ENCODE measurements at regions not wholly inside any gene's neighbourhood (a gene's known extent, or its start where the extent isn't known, plus 50 kb on each side); places are given as distances from the start of the nearest gene placed in this dataset.

DNA sequence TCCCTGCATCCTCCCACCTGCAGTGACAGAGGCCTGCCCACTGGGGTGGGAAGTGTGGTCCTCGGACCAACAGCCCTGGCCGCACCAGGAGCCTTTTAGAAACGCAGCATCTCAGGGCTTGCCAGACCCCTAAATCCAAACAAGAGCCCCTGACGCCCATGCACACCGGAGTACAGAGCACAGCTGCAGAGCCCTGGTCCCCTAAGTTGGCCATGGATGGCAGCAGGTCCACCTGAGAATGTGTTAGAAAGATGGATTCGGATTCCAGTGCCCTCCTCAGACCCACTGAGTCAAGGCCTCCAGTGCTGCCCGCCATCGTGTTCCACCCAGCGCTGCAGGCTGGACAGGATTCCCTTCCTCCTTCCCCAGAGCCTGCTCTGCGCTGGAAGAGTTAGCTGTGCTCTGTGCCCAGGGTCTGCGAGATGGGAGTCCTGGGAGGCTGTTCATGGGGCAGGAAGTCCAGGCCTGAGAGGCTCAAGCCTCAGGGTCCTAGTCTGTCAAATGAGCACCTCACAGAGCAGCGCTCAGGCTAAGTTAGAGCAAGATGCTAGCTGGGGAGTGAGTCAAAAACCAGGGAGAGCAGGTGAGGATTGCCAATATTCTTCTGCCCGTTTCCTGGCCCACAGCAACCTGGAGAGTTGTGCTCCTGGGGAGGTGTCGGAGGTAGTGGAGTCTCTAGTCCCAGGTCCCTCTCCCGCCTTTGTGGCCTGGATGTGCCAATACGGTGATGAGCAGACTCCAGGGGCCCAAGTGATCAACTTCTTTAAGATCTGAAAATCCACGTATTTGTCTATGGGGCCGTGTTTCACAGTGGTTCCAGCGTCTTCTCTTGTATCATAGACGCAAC, 95.9 kb upstream of the GPR26 start:
- Histone ChIP-seq H3K4me1 (ENCODE audit: control insufficient read depth, insufficient read depth, low read length, poor library complexity, severe bottlenecking) (no peaks in the 10 kb centered on the region), H3K9me3 (ENCODE audit: control insufficient read depth, low read length) (no peaks in the 10 kb centered on the region), H3K36me3 (ENCODE audit: control insufficient read depth, insufficient read depth, low read length) (no peaks in the 10 kb centered on the region), H3K27ac (ENCODE audit: low read depth, low read length, severe bottlenecking) (no peak overlapping the region), H3K4me3 (ENCODE audit: extremely low read depth, insufficient read depth, low read length, poor library complexity, severe bottlenecking) (no peak overlapping the region)
- WGBS, 2 experiments (ENCODE audit: insufficient coverage in 2 of 2): 86 to 89% methylated on average over 18 to 19 of the region's 20 CpGs

DNA sequence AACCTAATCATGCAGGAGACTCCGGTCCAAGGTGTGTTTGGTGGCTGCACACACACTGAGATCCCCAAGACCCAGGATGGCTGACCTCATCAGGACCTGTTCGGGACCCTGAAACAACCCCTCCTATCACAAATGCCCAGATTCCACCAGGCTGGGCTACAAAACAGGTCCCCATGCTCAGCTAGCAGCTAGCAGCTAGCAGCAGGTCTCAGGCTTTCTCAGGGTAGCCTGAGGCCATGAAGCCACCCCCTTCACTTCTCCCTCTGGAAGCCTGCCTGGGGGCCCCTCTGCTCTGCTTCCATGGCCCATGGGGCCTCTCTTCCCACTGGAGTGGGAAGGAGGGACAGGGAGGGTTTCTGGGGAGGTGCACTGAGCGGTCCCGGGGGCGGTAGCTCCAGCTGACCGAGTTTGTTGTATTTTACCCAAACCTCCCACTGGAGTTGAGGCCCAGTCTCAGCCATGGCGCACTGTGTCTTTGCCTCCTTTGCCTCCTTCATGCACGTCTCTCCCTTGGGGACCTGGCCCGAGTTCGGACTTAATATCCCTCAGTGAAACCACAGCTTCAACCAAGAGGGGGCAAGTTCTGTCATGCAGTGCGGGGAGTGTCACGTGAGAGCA, 95.1 kb upstream of the GPR26 start:
- Histone ChIP-seq H3K4me1 (ENCODE audit: control insufficient read depth, insufficient read depth, low read length, poor library complexity, severe bottlenecking) (no peaks in the 10 kb centered on the region), H3K9me3 (ENCODE audit: control insufficient read depth, low read length) (no peaks in the 10 kb centered on the region), H3K36me3 (ENCODE audit: control insufficient read depth, insufficient read depth, low read length) (no peaks in the 10 kb centered on the region), H3K27ac (ENCODE audit: low read depth, low read length, severe bottlenecking) (no peak overlapping the region), H3K4me3 (ENCODE audit: extremely low read depth, insufficient read depth, low read length, poor library complexity, severe bottlenecking) (no peak overlapping the region)
- WGBS, 2 experiments (ENCODE audit: insufficient coverage in 2 of 2): 90 to 92% methylated on average over 4 to 7 of the region's 12 CpGs

DNA sequence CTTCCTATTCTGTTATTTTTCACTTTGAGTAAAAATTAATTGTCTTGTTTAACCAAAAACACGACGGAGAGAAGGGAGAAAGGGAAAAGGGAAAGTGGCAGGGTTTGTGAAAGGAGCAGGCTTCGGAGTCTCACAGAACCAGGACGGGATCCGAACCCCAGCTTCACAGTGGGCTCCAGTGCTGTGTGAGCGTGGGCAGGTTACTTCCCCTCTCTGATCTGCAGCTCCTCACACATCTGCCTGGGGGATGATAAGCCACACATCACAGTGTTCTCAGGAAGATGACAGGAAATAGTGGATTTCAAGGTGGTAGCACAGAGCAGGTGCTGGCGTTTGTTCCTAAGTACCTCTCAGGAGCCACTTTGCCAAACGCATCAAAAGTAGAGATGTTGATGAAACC, 94.2 kb upstream of the GPR26 start:
- Histone ChIP-seq H3K27ac (ENCODE audit: low read depth, low read length, severe bottlenecking) (no peak overlapping the region), H3K9me3 (ENCODE audit: control insufficient read depth, low read length) (no peaks in the 10 kb centered on the region)
- 81 to 87% methylated on average over 3 to 8 of the region's 8 CpGs for WGBS, 2 experiments (ENCODE audit: insufficient coverage in 2 of 2)

DNA sequence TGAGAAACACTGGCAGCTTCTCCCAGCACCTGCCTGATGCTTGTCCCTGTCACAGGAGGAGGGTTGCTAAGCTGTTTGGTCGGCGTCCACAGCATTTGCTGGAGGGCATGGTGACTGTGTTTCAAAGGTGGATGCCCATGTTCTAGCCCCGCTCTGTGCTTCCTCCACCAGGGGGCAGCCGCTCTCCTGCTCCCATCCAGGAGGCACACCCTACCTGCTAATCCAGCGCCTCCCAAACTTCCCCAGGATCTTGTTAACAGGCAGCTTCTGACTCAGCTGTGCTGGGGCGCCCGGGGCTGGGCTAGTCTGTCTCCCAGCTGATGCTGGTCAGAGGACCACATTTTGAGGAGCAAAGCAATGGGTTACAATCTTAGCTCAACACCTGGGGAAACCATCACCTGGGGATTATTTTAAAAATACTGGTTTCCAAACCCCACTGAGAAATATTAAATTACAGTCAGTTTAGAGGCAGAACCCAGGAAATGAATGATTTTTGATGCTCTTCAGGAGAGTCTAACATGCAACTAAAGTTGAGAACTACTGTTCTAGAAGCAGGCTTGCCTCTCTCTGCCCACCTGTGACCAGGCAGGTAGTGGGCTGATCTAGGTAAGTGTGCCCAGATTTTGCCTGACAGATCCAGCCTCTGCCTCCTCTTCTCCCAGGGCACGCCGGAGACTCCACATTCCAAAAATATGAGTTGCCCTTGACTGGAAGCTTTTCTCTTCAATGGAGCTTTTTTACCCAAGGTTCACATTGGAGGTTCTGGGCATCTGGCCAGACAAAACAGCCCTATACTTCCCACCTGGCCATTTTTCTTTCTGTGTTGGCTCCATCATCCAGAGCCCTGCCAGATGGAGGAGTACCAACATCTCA, 92.7 kb upstream of the GPR26 start:
- Histone ChIP-seq H3K36me3 (ENCODE audit: control insufficient read depth, insufficient read depth, low read length) (no peaks in the 10 kb centered on the region), H3K9me3 (ENCODE audit: control insufficient read depth, low read length) (no peaks in the 10 kb centered on the region), H3K4me3 (ENCODE audit: extremely low read depth, insufficient read depth, low read length, poor library complexity, severe bottlenecking) (no peak overlapping the region), H3K4me1 (ENCODE audit: control insufficient read depth, insufficient read depth, low read length, poor library complexity, severe bottlenecking) (no peaks in the 10 kb centered on the region), H3K27ac (ENCODE audit: low read depth, low read length, severe bottlenecking) (no peak overlapping the region)
- WGBS, 2 experiments (ENCODE audit: insufficient coverage in 2 of 2): 22 to 42% methylated on average over 6 to 9 of the region's 9 CpGs

More for the DNA sequence above, 94.2 kb upstream of the GPR26 start:
- Histone ChIP-seq H3K4me1 (ENCODE audit: control insufficient read depth, insufficient read depth, low read length, poor library complexity, severe bottlenecking) (no peaks in the 10 kb centered on the region), H3K36me3 (ENCODE audit: control insufficient read depth, insufficient read depth, low read length) (no peaks in the 10 kb centered on the region), H3K4me3 (ENCODE audit: extremely low read depth, insufficient read depth, low read length, poor library complexity, severe bottlenecking) (no peak overlapping the region)

DNA sequence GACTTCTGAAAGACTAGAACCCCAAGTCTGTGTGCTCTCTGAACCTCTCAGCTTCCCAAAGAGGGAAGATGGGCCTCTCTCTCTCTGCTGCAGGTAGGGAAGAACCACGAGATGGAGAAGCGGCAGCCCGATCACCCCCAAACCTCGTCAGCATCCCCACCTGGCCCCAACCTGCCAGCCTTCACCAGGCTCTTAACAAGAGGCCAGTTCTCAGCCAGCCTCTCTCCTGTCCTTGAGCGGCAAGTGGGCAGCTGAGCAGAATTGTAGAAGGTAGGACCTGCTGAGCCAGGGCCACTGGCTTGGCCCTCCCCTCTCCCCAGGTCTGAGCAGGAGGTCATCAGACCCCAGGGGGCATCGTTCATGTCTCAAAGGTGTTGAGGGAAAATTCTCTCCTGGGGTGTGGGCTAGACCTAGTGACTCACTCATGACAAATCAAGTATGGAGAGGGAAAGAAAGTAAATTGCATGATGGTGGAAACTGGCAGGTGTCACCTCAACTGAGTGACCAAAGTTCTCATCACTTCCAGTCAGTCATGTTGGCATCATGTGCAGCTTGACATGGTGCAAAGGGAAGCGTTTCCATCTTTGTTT, 92.0 kb upstream of the GPR26 start:
- WGBS, 2 experiments (ENCODE audit: insufficient coverage in 2 of 2): 73 to 77% methylated on average over 4 of the region's 7 CpGs
- Histone ChIP-seq H3K4me3 (ENCODE audit: extremely low read depth, insufficient read depth, low read length, poor library complexity, severe bottlenecking) (no peak overlapping the region), H3K9me3 (ENCODE audit: control insufficient read depth, low read length) (no peaks in the 10 kb centered on the region), H3K4me1 (ENCODE audit: control insufficient read depth, insufficient read depth, low read length, poor library complexity, severe bottlenecking) (no peaks in the 10 kb centered on the region), H3K36me3 (ENCODE audit: control insufficient read depth, insufficient read depth, low read length) (no peaks in the 10 kb centered on the region), H3K27ac (ENCODE audit: low read depth, low read length, severe bottlenecking) (no peak overlapping the region)

DNA sequence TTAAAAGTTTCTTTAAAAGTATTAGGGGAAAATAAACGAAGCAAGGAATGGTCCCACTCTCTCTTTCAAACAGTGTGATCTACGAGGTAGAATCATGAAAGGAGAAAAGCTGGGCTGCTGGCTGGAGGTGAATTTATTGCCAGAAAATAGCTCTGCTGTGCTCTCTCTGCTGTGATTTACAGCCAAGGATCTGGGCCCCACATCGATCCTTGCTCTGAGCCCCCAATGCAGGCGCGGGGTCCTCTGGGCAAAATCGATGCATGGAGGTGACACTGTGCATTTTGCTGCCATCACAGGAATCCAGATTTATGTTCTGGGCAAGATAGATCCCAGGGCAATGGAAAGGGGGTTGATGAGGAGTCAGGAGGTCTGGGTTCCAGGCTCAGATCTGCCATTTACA, 91.0 kb upstream of the GPR26 start:
- Histone ChIP-seq H3K4me3 (ENCODE audit: extremely low read depth, insufficient read depth, low read length, poor library complexity, severe bottlenecking) (no peak overlapping the region), H3K4me1 (ENCODE audit: control insufficient read depth, insufficient read depth, low read length, poor library complexity, severe bottlenecking) (no peaks in the 10 kb centered on the region), H3K27ac (ENCODE audit: low read depth, low read length, severe bottlenecking) (no peak overlapping the region), H3K9me3 (ENCODE audit: control insufficient read depth, low read length) (no peaks in the 10 kb centered on the region), H3K36me3 (ENCODE audit: control insufficient read depth, insufficient read depth, low read length) (no peaks in the 10 kb centered on the region)
- WGBS, 2 experiments (ENCODE audit: insufficient coverage in 2 of 2): 67 to 70% methylated on average over 5 to 6 of the region's 6 CpGs

DNA sequence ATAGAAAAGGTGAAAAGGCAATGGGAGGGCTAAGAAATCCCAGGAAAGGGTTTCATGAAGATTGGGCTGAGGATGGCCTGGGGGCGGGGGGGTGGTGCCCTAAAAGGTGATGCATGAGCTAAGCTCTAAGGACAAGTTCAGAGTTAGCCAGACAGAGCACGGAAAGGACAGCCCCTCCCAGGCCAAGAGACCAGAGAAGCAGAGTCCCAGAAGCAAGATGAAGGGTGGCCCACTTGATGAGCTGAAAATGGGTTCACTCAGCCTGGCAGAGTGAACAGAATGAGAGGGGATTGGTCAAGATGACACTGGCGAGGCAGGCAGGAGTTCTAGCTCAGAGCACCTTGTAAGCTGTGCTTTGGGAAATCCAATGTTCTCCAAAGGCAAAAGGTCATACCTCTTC, 89.4 kb upstream of the GPR26 start:
- no peaks in the 10 kb centered on the region for H3K36me3 ChIP-seq (ENCODE audit: control insufficient read depth, insufficient read depth, low read length)
- 80 to 89% methylated on average over 3 of the region's 3 CpGs for WGBS, 2 experiments (ENCODE audit: insufficient coverage in 2 of 2)
- H3K4me3 ChIP-seq (ENCODE audit: extremely low read depth, insufficient read depth, low read length, poor library complexity, severe bottlenecking): no peak overlapping the region
- H3K27ac ChIP-seq (ENCODE audit: low read depth, low read length, severe bottlenecking): no peak overlapping the region
- H3K4me1 ChIP-seq (ENCODE audit: control insufficient read depth, insufficient read depth, low read length, poor library complexity, severe bottlenecking): no peaks in the 10 kb centered on the region
- H3K9me3 ChIP-seq (ENCODE audit: control insufficient read depth, low read length): no peaks in the 10 kb centered on the region

DNA sequence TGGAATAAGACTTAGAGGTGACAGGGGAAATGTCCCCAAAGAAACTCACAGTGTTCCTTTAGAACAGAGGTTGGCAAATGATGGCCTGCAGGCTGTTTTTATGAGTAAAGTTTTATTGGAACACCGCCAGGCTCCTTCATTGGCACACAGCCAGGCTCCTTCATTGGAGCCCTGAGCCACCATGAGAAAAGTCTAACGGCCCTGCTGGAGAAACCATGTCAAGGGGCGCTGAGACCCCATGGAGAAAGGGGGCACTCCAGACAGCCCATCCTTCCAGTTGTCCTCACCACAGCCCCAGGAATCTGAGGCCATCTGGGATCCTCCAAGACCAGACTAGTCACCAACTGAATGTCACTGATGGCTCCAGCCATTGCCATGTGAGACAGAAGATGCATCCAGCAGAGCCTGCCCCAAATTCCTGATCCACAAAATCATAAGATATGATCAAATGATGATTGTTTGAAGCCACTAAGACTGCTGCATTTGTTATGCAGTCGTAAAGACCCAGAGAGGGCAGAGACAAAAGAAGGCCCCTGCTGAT, 88.2 kb upstream of the GPR26 start:
- no peaks in the 10 kb centered on the region for H3K4me1 ChIP-seq (ENCODE audit: control insufficient read depth, insufficient read depth, low read length, poor library complexity, severe bottlenecking)
- no peak overlapping the region for H3K27ac ChIP-seq (ENCODE audit: low read depth, low read length, severe bottlenecking)
- H3K36me3 ChIP-seq (ENCODE audit: control insufficient read depth, insufficient read depth, low read length): no peaks in the 10 kb centered on the region
- no peak overlapping the region for H3K4me3 ChIP-seq (ENCODE audit: extremely low read depth, insufficient read depth, low read length, poor library complexity, severe bottlenecking)
- 63 to 80% methylated on average over 4 of the region's 4 CpGs for WGBS, 2 experiments (ENCODE audit: insufficient coverage in 2 of 2)
- no peaks in the 10 kb centered on the region for H3K9me3 ChIP-seq (ENCODE audit: control insufficient read depth, low read length)

DNA sequence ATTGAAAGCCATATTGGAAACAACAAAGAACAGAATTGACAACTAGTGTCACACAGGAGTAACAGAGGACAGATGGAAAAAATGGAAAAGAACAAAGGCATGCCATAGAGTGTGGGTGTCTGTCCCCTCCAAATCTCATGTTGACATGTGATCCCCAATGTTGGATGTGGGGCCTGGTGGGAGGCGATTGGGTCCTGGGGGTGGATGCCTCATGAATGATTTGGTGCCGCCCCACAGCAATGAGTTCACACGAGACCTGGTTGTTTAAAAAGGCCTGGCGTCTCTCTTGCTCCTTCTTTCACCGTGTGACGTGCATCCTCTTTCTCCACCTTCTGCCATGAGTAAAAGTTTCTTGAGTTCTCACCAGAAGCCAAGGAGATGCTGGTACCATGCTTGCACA, 87.4 kb upstream of the GPR26 start:
- Histone ChIP-seq H3K36me3 (ENCODE audit: control insufficient read depth, insufficient read depth, low read length) (no peaks in the 10 kb centered on the region), H3K9me3 (ENCODE audit: control insufficient read depth, low read length) (no peaks in the 10 kb centered on the region), H3K4me3 (ENCODE audit: extremely low read depth, insufficient read depth, low read length, poor library complexity, severe bottlenecking) (no peak overlapping the region), H3K27ac (ENCODE audit: low read depth, low read length, severe bottlenecking) (no peak overlapping the region), H3K4me1 (ENCODE audit: control insufficient read depth, insufficient read depth, low read length, poor library complexity, severe bottlenecking) (peaks cover under 1% of the 10 kb centered on the region)
- WGBS, 2 experiments (ENCODE audit: insufficient coverage in 2 of 2): 81 to 91% methylated on average over 4 to 6 of the region's 6 CpGs

DNA sequence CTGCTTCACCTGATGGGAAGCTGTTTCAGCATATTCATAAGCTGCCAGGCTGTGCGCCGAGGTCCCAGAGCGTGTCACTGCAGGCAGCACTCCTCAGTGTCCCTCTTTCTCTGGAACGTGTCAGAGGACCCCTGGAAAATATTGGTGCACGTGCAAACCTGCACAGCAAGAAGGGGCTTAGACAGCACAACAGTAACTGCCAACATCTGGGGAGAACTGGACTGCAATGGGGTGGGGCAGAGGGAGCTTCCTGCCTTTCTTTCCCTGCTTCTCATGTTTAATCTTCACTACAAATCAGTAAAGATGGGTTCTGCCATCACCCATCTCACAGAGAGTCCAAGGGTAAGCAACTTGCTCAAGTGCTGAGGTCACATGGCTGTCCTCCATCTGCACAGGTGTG, 86.5 kb upstream of the GPR26 start:
- no peaks in the 10 kb centered on the region for H3K9me3 ChIP-seq (ENCODE audit: control insufficient read depth, low read length)
- H3K4me1 ChIP-seq (ENCODE audit: control insufficient read depth, insufficient read depth, low read length, poor library complexity, severe bottlenecking): peaks cover 6% of the 10 kb centered on the region
- no peak overlapping the region for H3K27ac ChIP-seq (ENCODE audit: low read depth, low read length, severe bottlenecking)
- no peaks in the 10 kb centered on the region for H3K36me3 ChIP-seq (ENCODE audit: control insufficient read depth, insufficient read depth, low read length)
- WGBS, 2 experiments (ENCODE audit: insufficient coverage in 2 of 2): 91 to 92% methylated on average over 3 to 5 of the region's 5 CpGs
- no peak overlapping the region for H3K4me3 ChIP-seq (ENCODE audit: extremely low read depth, insufficient read depth, low read length, poor library complexity, severe bottlenecking)

Data from mesodermal cell (in vitro differentiated cells).